Omental fat pad (tissue), 3 donors: ENCODE measurements at regions not wholly inside any gene's neighbourhood (a gene's known extent, or its start where the extent isn't known, plus 50 kb on each side); places are given as distances from the start of the nearest gene placed in this dataset.

ENCODE experiments used
- ATAC-seq: fragments of 150-250 bp; one replicate; pipeline ENCODE4 v1.9.1; 2016; ENCODE audit warnings: mild to moderate bottlenecking, moderate library complexity; ENCODE audit not compliant: low FRiP score
- DNase-seq: peaks from one replicate; pipeline ENCODE4 v3.0.0-alpha.2; 2019; ENCODE audit warnings: low spot score
- CTCF ChIP-seq, 3 donors: fragments of 450-650 bp; IDR thresholded peaks; one replicate each; pipeline ENCODE4 v1.5.1; 2016 to 2017; ENCODE audit warnings: antibody characterized with exemption in 3 of 3, mild to moderate bottlenecking in 3 of 3, moderate library complexity in 2 of 3

DNA sequence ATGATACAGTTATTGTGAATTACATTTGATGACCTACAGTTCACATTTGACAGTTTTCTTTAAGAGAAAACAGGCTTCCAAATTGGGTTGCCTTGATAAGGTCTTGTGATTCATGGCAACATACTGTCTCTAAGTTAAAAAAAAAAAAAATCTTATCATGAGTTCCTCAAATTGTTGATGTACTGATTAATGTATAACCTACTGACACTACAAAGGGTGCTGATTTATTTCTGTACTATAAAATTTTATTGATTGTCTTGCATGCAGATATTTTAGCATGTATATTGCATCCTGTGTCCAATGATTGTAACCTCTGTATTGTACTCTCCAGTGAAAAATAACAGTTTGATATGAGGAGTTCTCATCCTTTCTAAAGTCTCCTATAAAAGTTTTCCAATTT lies 197.3 kb upstream of the IVNS1ABP start:
- no peak for TF ChIP-seq CTCF (IDR thresholded peaks at IDR 0.05)
- no peak for ATAC-seq
- DNase-seq, result no peak

- no peak for TF ChIP-seq CTCF (IDR thresholded peaks at IDR 0.05)
- no peak for DNase-seq
- no peak for ATAC-seq
These were observed 195.4 kb upstream of the IVNS1ABP start for GRCh38 chr1:185512442-185512841.

- ATAC-seq (no peak), DNase-seq (no peak)
- no peak for TF ChIP-seq CTCF (IDR thresholded peaks at IDR 0.05)
These were observed 184.1 kb upstream of the IVNS1ABP start for GRCh38 chr1:185501099-185501498.

DNA sequence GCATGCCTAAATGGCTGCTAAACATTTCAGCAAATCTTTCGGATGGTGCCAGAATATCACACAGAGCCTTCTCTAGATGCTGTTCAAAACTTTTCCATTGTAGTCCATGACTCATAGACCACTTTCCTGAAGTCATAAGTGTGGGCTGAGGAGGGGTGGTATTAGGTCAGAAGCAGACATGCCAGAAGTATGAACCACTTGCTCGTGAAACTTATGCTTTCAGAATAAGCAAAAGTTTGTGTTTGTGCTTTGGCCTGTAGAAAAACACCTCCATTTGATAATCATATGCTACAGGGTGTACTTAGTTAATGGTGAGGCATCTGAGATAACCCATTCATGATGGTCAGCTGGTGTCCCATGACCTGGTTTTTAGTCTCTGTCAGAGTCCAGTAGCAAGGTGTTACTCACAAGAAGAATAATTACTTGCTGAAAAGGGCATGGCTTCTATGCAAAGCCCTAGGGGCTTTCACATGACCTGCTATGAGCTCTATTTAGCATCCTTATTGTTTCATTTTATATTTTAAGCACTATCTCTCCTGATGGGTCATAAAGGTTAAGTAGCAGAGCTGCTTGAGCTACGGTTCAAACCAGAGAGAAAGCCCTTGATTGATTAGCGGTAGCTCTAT lies 183.1 kb upstream of the IVNS1ABP start:
- DNase-seq (no peak), ATAC-seq (no peak)
- TF ChIP-seq CTCF (IDR thresholded peaks at IDR 0.05), result no peak

DNA sequence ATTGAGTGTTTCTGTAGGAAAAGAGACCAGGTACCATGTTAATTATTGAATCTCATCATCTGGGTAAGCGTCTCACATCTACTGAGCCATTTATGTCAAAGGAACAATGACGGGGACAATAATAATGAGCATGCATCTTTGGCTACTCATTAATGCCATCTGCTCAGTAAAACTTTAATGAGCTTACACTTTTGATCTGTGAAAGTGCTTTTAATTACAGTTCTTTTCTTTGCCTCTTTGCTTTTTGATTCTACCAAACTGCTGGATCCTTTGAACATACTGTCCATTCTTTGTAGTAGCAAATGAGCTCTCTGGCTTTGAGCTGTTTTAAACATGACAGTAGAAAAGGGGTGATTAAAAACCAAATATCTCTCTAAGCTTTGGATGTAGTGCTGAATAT lies 181.2 kb upstream of the IVNS1ABP start:
- DNase-seq (no peak), ATAC-seq (no peak)
- TF ChIP-seq CTCF (IDR thresholded peaks at IDR 0.05), result no peak

DNA sequence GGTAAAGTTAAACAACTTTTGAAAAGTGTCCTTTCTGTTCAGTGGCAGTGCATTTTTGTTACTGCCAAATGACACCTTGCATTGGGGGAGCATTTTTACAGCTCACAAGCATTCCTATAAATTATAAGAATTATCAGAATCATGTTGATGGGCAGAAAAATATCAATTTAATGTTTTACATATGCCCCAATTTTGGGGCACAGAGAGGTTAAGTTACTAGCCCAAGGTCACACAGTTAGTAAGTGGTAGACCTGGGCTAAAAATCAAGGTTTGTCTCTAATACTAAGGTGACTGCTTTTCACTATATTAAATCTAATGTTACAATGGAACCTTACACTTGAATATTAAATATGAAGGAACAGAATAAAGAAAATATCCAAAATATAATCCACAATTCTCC lies 180.1 kb upstream of the IVNS1ABP start:
- DNase-seq (no peak), ATAC-seq (no peak)
- no peak for TF ChIP-seq CTCF (IDR thresholded peaks at IDR 0.05)

DNA sequence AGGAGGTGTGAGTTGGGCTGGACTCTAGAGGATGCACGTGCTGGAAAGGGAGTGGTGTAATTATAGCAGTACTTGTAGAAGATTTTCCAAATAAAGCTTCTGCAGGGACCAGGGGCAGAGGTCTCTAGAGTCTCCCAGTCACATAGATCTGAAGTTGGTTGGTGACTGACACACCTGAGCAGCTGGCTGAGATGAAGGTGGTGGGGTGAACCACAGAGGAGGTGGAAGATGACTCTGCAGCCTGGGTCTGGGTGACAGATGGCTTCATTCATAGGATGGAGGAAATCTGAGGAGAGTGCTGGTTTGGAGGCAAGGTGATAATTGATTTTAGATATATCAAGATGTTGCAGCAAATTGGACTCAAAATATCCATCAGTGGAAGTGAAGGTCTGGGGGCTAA lies 178.9 kb upstream of the IVNS1ABP start:
- no peak for TF ChIP-seq CTCF (IDR thresholded peaks at IDR 0.05)
- ATAC-seq (no peak), DNase-seq (no peak)
